ENCODE measurements at regions not wholly inside any gene's neighbourhood (a gene's known extent, or its start where the extent isn't known, plus 50 kb on each side); places are given as distances from the start of the nearest gene placed in this dataset.

DNA sequence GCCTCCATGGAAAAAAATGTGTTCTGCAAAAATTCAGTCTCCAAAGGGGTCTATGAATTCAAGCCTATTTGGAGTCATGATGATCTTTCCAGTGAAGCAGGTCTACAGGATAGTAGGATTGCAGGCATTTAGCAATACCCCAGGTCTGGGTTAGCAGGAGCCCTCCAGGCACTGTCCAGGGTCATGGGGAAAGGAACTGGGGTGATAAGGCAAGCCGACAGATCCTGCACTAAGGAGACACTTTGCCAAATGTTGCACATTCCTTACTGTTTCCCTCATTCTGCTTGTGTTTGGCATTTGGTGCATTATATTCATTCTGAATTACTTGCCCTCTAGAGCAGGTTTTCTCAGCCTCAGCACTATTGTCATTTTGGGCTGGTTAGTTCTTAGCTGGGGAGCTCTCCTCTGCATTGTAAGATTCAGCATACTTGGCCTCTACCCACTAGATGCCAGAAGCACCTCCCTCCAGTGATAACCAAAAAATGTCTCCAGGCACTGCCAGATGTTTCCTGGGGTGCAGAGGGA lies 333.3 kb upstream of the PLXNA2 start:
- WGBS, 2 donors = 49 to 54% methylated on average over 1 of the region's 1 CpG
- Histone ChIP-seq H3K27ac (ENCODE audit: low read depth in 2 of 2, low read length in 1 of 2) (no peak overlapping the region), H3K36me3 (ENCODE audit: control insufficient read depth in 2 of 2, insufficient read depth in 2 of 2, low read length in 1 of 2) (no peaks in the 10 kb centered on the region), H3K4me3 (ENCODE audit: low read depth in 1 of 2, low read length in 2 of 2) (no peak overlapping the region), H3K27me3 (ENCODE audit: control insufficient read depth in 1 of 2, insufficient read depth in 2 of 2, low read length in 2 of 2) (no peaks in the 10 kb centered on the region), H3K9me3 (ENCODE audit: control insufficient read depth in 2 of 2, insufficient read depth in 1 of 2, low read depth in 1 of 2, low read length in 1 of 2) (no peaks in the 10 kb centered on the region), H3K4me1 (ENCODE audit: control insufficient read depth in 2 of 2, insufficient read depth in 2 of 2, low read length in 1 of 2) (no peaks in the 10 kb centered on the region)

- no peaks in the 10 kb centered on the region for H3K36me3 ChIP-seq (ENCODE audit: control insufficient read depth in 2 of 2, insufficient read depth in 2 of 2, low read length in 1 of 2)
- no peak overlapping the region for H3K27ac ChIP-seq (ENCODE audit: low read depth in 2 of 2, low read length in 1 of 2)
- H3K4me3 ChIP-seq (ENCODE audit: low read depth in 1 of 2, low read length in 2 of 2) = no peak overlapping the region
- H3K4me1 ChIP-seq (ENCODE audit: control insufficient read depth in 2 of 2, insufficient read depth in 2 of 2, low read length in 1 of 2) = no peaks in the 10 kb centered on the region
- no peaks in the 10 kb centered on the region for H3K27me3 ChIP-seq (ENCODE audit: control insufficient read depth in 1 of 2, insufficient read depth in 2 of 2, low read length in 2 of 2)
- WGBS, 2 donors = 68 to 76% methylated on average over 3 of the region's 3 CpGs
- H3K9me3 ChIP-seq (ENCODE audit: control insufficient read depth in 2 of 2, insufficient read depth in 1 of 2, low read depth in 1 of 2, low read length in 1 of 2) = no peaks in the 10 kb centered on the region
These were observed 337.0 kb upstream of the PLXNA2 start for GRCh38 chr1:208581209-208581608.

DNA sequence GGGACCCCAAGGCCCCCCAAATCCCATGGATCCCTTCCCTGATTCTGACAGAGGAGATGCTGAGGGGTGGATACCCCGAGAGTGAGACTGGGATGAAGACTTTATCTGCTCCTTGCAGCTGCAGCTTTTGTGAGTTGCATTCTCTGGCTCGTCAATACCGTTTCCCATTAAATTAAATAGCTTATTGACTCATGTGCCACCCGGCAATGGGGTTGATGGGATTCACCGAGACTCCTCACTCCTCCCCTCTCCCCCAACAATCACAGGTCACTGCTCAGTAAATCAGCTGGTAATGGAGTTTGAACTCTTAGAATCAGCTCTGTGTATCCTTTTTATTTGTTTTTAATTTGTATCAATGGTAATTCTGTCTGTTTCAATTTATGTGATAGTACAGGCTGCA lies 337.5 kb upstream of the PLXNA2 start:
- Histone ChIP-seq H3K27me3 (ENCODE audit: control insufficient read depth in 1 of 2, insufficient read depth in 2 of 2, low read length in 2 of 2) (no peaks in the 10 kb centered on the region), H3K4me3 (ENCODE audit: low read depth in 1 of 2, low read length in 2 of 2) (no peak overlapping the region), H3K36me3 (ENCODE audit: control insufficient read depth in 2 of 2, insufficient read depth in 2 of 2, low read length in 1 of 2) (no peaks in the 10 kb centered on the region), H3K27ac (ENCODE audit: low read depth in 2 of 2, low read length in 1 of 2) (no peak overlapping the region), H3K4me1 (ENCODE audit: control insufficient read depth in 2 of 2, insufficient read depth in 2 of 2, low read length in 1 of 2) (no peaks in the 10 kb centered on the region), H3K9me3 (ENCODE audit: control insufficient read depth in 2 of 2, insufficient read depth in 1 of 2, low read depth in 1 of 2, low read length in 1 of 2) (no peaks in the 10 kb centered on the region)
- WGBS, 2 donors = 74 to 80% methylated on average over 5 of the region's 5 CpGs

- Histone ChIP-seq H3K9me3 (ENCODE audit: control insufficient read depth in 2 of 2, insufficient read depth in 1 of 2, low read depth in 1 of 2, low read length in 1 of 2) (no peaks in the 10 kb centered on the region), H3K4me3 (ENCODE audit: low read depth in 1 of 2, low read length in 2 of 2) (no peak overlapping the region), H3K4me1 (ENCODE audit: control insufficient read depth in 2 of 2, insufficient read depth in 2 of 2, low read length in 1 of 2) (no peaks in the 10 kb centered on the region), H3K27ac (ENCODE audit: low read depth in 2 of 2, low read length in 1 of 2) (no peak overlapping the region), H3K36me3 (ENCODE audit: control insufficient read depth in 2 of 2, insufficient read depth in 2 of 2, low read length in 1 of 2) (no peaks in the 10 kb centered on the region), H3K27me3 (ENCODE audit: control insufficient read depth in 1 of 2, insufficient read depth in 2 of 2, low read length in 2 of 2) (no peaks in the 10 kb centered on the region)
- WGBS, 2 donors = 79% methylated on average over 6 of the region's 6 CpGs
These were observed 340.1 kb upstream of the PLXNA2 start for GRCh38 chr1:208584167-208584755.

GRCh38 chr1:208587110-208587509 lies 342.9 kb upstream of the PLXNA2 start:
- no peaks in the 10 kb centered on the region for H3K27me3 ChIP-seq (ENCODE audit: control insufficient read depth in 1 of 2, insufficient read depth in 2 of 2, low read length in 2 of 2)
- no peak overlapping the region for H3K4me3 ChIP-seq (ENCODE audit: low read depth in 1 of 2, low read length in 2 of 2)
- no peak overlapping the region for H3K27ac ChIP-seq (ENCODE audit: low read depth in 2 of 2, low read length in 1 of 2)
- WGBS, 2 donors = 57 to 78% methylated on average over 2 of the region's 2 CpGs
- no peaks in the 10 kb centered on the region for H3K36me3 ChIP-seq (ENCODE audit: control insufficient read depth in 2 of 2, insufficient read depth in 2 of 2, low read length in 1 of 2)
- no peaks in the 10 kb centered on the region for H3K4me1 ChIP-seq (ENCODE audit: control insufficient read depth in 2 of 2, insufficient read depth in 2 of 2, low read length in 1 of 2)
- H3K9me3 ChIP-seq (ENCODE audit: control insufficient read depth in 2 of 2, insufficient read depth in 1 of 2, low read depth in 1 of 2, low read length in 1 of 2) = no peaks in the 10 kb centered on the region

DNA sequence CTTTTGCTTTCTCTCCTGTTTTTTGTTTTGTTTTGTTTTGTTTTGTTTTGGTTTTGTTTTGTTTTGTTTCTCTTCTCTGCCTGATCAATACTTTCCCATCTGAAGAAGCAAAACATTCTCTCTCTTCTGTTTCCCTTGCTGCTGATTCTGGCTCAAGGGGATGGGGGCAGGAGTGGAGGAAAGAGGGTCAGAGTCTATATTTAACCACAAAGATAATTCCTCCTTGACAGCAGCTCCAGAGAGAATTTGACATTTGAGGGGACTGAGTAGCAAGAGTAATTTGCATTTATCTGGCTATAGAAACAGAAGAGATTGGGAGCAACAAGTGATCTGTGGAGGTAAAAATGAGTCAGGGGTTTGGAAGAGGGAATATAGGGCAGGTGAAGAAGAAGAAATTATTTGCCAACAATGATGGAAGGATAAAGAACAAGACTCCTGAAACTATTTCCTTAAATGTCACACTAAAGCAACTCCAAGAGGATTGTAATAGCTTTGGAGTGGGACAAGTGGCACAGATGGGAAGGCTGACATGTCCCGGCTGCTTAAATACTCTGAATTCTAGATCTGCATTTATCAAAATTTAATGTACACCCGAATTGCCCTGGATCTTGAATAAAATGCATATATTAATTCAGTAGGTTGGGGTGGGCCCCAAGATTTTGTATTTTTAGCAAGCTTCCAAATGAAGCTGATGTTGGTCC lies 349.3 kb upstream of the PLXNA2 start:
- Histone ChIP-seq H3K27ac (ENCODE audit: low read depth in 2 of 2, low read length in 1 of 2) (no peak overlapping the region), H3K36me3 (ENCODE audit: control insufficient read depth in 2 of 2, insufficient read depth in 2 of 2, low read length in 1 of 2) (no peaks in the 10 kb centered on the region), H3K4me3 (ENCODE audit: low read depth in 1 of 2, low read length in 2 of 2) (no peak overlapping the region), H3K9me3 (ENCODE audit: control insufficient read depth in 2 of 2, insufficient read depth in 1 of 2, low read depth in 1 of 2, low read length in 1 of 2) (no peaks in the 10 kb centered on the region), H3K4me1 (ENCODE audit: control insufficient read depth in 2 of 2, insufficient read depth in 2 of 2, low read length in 1 of 2) (no peaks in the 10 kb centered on the region), H3K27me3 (ENCODE audit: control insufficient read depth in 1 of 2, insufficient read depth in 2 of 2, low read length in 2 of 2) (no peaks in the 10 kb centered on the region)
- 67 to 80% methylated on average over 2 of the region's 2 CpGs for WGBS, 2 donors

- Histone ChIP-seq H3K27me3 (ENCODE audit: control insufficient read depth in 1 of 2, insufficient read depth in 2 of 2, low read length in 2 of 2) (no peaks in the 10 kb centered on the region), H3K9me3 (ENCODE audit: control insufficient read depth in 2 of 2, insufficient read depth in 1 of 2, low read depth in 1 of 2, low read length in 1 of 2) (no peaks in the 10 kb centered on the region), H3K36me3 (ENCODE audit: control insufficient read depth in 2 of 2, insufficient read depth in 2 of 2, low read length in 1 of 2) (no peaks in the 10 kb centered on the region), H3K27ac (ENCODE audit: low read depth in 2 of 2, low read length in 1 of 2) (no peak overlapping the region), H3K4me1 (ENCODE audit: control insufficient read depth in 2 of 2, insufficient read depth in 2 of 2, low read length in 1 of 2) (no peaks in the 10 kb centered on the region), H3K4me3 (ENCODE audit: low read depth in 1 of 2, low read length in 2 of 2) (no peak overlapping the region)
- 76 to 81% methylated on average over 3 of the region's 3 CpGs for WGBS, 2 donors
These were observed 351.1 kb upstream of the PLXNA2 start for GRCh38 chr1:208595236-208595635.

DNA sequence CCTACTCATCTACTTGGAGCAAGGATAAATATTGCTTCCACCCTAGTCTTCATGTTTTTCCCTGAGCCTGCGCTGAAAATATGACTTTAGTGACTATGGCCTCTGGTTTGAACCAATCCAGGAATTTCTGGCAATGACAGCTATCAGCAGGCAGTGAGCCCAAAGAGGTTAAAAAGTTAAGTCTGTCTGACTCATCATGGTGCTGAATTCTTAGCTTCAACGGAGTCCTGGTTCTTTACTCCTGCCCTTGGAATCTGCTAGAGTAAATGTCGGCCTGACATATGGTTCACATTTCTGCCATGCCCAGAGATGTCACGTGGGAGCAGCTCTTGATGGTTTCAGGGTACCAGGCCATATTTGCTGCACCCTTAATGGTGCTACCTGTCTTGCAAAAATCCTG lies 351.6 kb upstream of the PLXNA2 start:
- WGBS, 2 donors = 55 to 57% methylated on average over 4 of the region's 4 CpGs
- no peaks in the 10 kb centered on the region for H3K4me1 ChIP-seq (ENCODE audit: control insufficient read depth in 2 of 2, insufficient read depth in 2 of 2, low read length in 1 of 2)
- no peaks in the 10 kb centered on the region for H3K27me3 ChIP-seq (ENCODE audit: control insufficient read depth in 1 of 2, insufficient read depth in 2 of 2, low read length in 2 of 2)
- H3K27ac ChIP-seq (ENCODE audit: low read depth in 2 of 2, low read length in 1 of 2) = no peak overlapping the region
- no peak overlapping the region for H3K4me3 ChIP-seq (ENCODE audit: low read depth in 1 of 2, low read length in 2 of 2)
- H3K36me3 ChIP-seq (ENCODE audit: control insufficient read depth in 2 of 2, insufficient read depth in 2 of 2, low read length in 1 of 2) = no peaks in the 10 kb centered on the region
- H3K9me3 ChIP-seq (ENCODE audit: control insufficient read depth in 2 of 2, insufficient read depth in 1 of 2, low read depth in 1 of 2, low read length in 1 of 2) = no peaks in the 10 kb centered on the region

GRCh38 chr1:208597571-208597970 lies 353.4 kb upstream of the PLXNA2 start:
- H3K4me1 ChIP-seq (ENCODE audit: control insufficient read depth in 2 of 2, insufficient read depth in 2 of 2, low read length in 1 of 2) = no peaks in the 10 kb centered on the region
- no peak overlapping the region for H3K4me3 ChIP-seq (ENCODE audit: low read depth in 1 of 2, low read length in 2 of 2)
- WGBS, 2 donors = 42 to 58% methylated on average over 1 of the region's 1 CpG
- no peak overlapping the region for H3K27ac ChIP-seq (ENCODE audit: low read depth in 2 of 2, low read length in 1 of 2)
- no peaks in the 10 kb centered on the region for H3K27me3 ChIP-seq (ENCODE audit: control insufficient read depth in 1 of 2, insufficient read depth in 2 of 2, low read length in 2 of 2)
- H3K36me3 ChIP-seq (ENCODE audit: control insufficient read depth in 2 of 2, insufficient read depth in 2 of 2, low read length in 1 of 2) = no peaks in the 10 kb centered on the region
- H3K9me3 ChIP-seq (ENCODE audit: control insufficient read depth in 2 of 2, insufficient read depth in 1 of 2, low read depth in 1 of 2, low read length in 1 of 2) = no peaks in the 10 kb centered on the region

GRCh38 chr1:208598021-208598420 lies 353.8 kb upstream of the PLXNA2 start:
- H3K36me3 ChIP-seq (ENCODE audit: control insufficient read depth in 2 of 2, insufficient read depth in 2 of 2, low read length in 1 of 2) = no peaks in the 10 kb centered on the region
- H3K9me3 ChIP-seq (ENCODE audit: control insufficient read depth in 2 of 2, insufficient read depth in 1 of 2, low read depth in 1 of 2, low read length in 1 of 2) = no peaks in the 10 kb centered on the region
- no peaks in the 10 kb centered on the region for H3K27me3 ChIP-seq (ENCODE audit: control insufficient read depth in 1 of 2, insufficient read depth in 2 of 2, low read length in 2 of 2)
- no peaks in the 10 kb centered on the region for H3K4me1 ChIP-seq (ENCODE audit: control insufficient read depth in 2 of 2, insufficient read depth in 2 of 2, low read length in 1 of 2)
- no peak overlapping the region for H3K4me3 ChIP-seq (ENCODE audit: low read depth in 1 of 2, low read length in 2 of 2)
- no peak overlapping the region for H3K27ac ChIP-seq (ENCODE audit: low read depth in 2 of 2, low read length in 1 of 2)
- WGBS, 2 donors = 80 to 86% methylated on average over 4 of the region's 4 CpGs

Measured in esophagus (tissue), 2 donors.